Neural cell (in vitro differentiated cells): ENCODE measurements at regions not wholly inside any gene's neighbourhood (a gene's known extent, or its start where the extent isn't known, plus 50 kb on each side); places are given as distances from the start of the nearest gene placed in this dataset.

ENCODE experiments used
- H2AFZ ChIP-seq: fragments of 200-600, 300-800 bp; sonication (generic), shearing (Covaris generic); 2 replicates; pipeline ENCODE4 v1.6.0; 2014; ENCODE audit warnings: low read depth, mild to moderate bottlenecking, antibody characterized with exemption, low read length, moderate library complexity
- H3F3A ChIP-seq: fragments of 200-600 bp; shearing (Covaris generic); 2 replicates; pipeline ENCODE4 v1.6.1; 2016; ENCODE audit warnings: mild to moderate bottlenecking, moderate library complexity, mixed read lengths, antibody characterized with exemption, low read length; ENCODE audit not compliant: insufficient read depth, poor library complexity, severe bottlenecking
- H3K27ac ChIP-seq: fragments of 200-600, 300-800 bp; sonication (generic), shearing (Covaris generic); 2 replicates; pipeline ENCODE4 v1.5.1; 2014; ENCODE audit warnings: mild to moderate bottlenecking, low read length, moderate library complexity
- H3K27me3 ChIP-seq: fragments of 300-800, 200-600 bp; sonication (generic), shearing (Covaris generic); 2 replicates; pipeline ENCODE4 v1.6.0; 2014; ENCODE audit warnings: mild to moderate bottlenecking, low read depth, low read length, moderate library complexity; ENCODE audit not compliant: insufficient read depth
- H3K36me3 ChIP-seq: fragments of 300-800, 200-600 bp; sonication (generic), shearing (Covaris generic); 2 replicates; pipeline ENCODE4 v1.5.1; 2014; ENCODE audit warnings: mild to moderate bottlenecking, antibody characterized with exemption, low read length, moderate library complexity; ENCODE audit not compliant: insufficient read depth
- H3K4me2 ChIP-seq: fragments of 300-800, 200-600 bp; sonication (generic), shearing (Covaris generic); 2 replicates; pipeline ENCODE4 v1.6.0; 2014; ENCODE audit warnings: mild to moderate bottlenecking, low read length
- H3K4me3 ChIP-seq: fragments of 300-800, 200-600 bp; sonication (generic), shearing (Covaris generic); 2 replicates; pipeline ENCODE4 v1.5.1; 2014; ENCODE audit warnings: mild to moderate bottlenecking, low read length, moderate library complexity
- H3K79me2 ChIP-seq: fragments of 200-600 bp; shearing (Covaris generic); replicated peaks from 2 replicates; pipeline ENCODE4 v1.6.0; 2014; ENCODE audit warnings: mild to moderate bottlenecking, low read length, moderate library complexity; ENCODE audit not compliant: insufficient read depth
- H3K9ac ChIP-seq: fragments of 300-800, 200-600 bp; sonication (generic), shearing (Covaris generic); 2 replicates; pipeline ENCODE4 v1.6.1; 2016; ENCODE audit warnings: mild to moderate bottlenecking, low read length, mixed read lengths
- H3K9me2 ChIP-seq: fragments of 200-600 bp; shearing (Covaris generic); 2 replicates; pipeline ENCODE4 v1.6.1; 2016; ENCODE audit warnings: mild to moderate bottlenecking, low read length, mixed read lengths; ENCODE audit not compliant: insufficient read depth
- H3K9me3 ChIP-seq: fragments of 200-600, 300-800 bp; sonication (generic), shearing (Covaris generic); 2 replicates; pipeline ENCODE4 v1.6.1; 2016; ENCODE audit warnings: mild to moderate bottlenecking, mixed run types, low read length, moderate library complexity, mixed read lengths
- H4K20me1 ChIP-seq: fragments of 200-600 bp; shearing (Covaris generic); 2 replicates; pipeline ENCODE4 v1.6.1; 2016; ENCODE audit warnings: mild to moderate bottlenecking, mixed run types; ENCODE audit not compliant: insufficient read depth
- EP300 ChIP-seq: fragments of 450-650 bp; conservative IDR thresholded peaks from 2 replicates; pipeline ENCODE4 v1.6.1; 2014; ENCODE audit warnings: antibody characterized with exemption, mild to moderate bottlenecking, moderate library complexity; ENCODE audit not compliant: poor library complexity, severe bottlenecking
- EZH2 ChIP-seq: fragments of 200-600, 300-800 bp; shearing (Covaris generic), sonication (generic); IDR thresholded peaks from 2 replicates; pipeline ENCODE4 v1.6.1; 2014; ENCODE audit warnings: antibody characterized with exemption, low read length, borderline replicate concordance, mild to moderate bottlenecking; ENCODE audit not compliant: insufficient read depth, poor library complexity, severe bottlenecking
- MXI1 ChIP-seq: fragments of 450-650 bp; conservative IDR thresholded peaks from 2 replicates; pipeline ENCODE4 v1.6.1; 2014; ENCODE audit warnings: antibody characterized with exemption, mild to moderate bottlenecking; ENCODE audit not compliant: poor library complexity, severe bottlenecking
- POLR2AphosphoS5 ChIP-seq: IDR thresholded peaks from 2 replicates; pipeline ENCODE4 v1.6.1; 2012
- RAD21 ChIP-seq: fragments of 450-650 bp; conservative IDR thresholded peaks from 2 replicates; pipeline ENCODE4 v1.6.1; 2014; ENCODE audit warnings: antibody characterized with exemption, mild to moderate bottlenecking, moderate library complexity
- REST ChIP-seq: IDR thresholded peaks from 2 replicates; pipeline ENCODE4 v1.6.1; 2012; ENCODE audit warnings: borderline replicate concordance
- SMC3 ChIP-seq: fragments of 450-650 bp; conservative IDR thresholded peaks from 2 replicates; pipeline ENCODE4 v1.6.1; 2014; ENCODE audit warnings: antibody characterized with exemption, mild to moderate bottlenecking, moderate library complexity; ENCODE audit not compliant: poor library complexity
- TAF1 ChIP-seq: IDR thresholded peaks from 2 replicates; pipeline ENCODE4 v1.6.1; 2012; ENCODE audit warnings: low read depth
- TF ChIP-seq, protein P1 (sequence below): fragments of 450-650 bp; IDR thresholded peaks from 2 replicates; pipeline ENCODE4 v1.5.1; 2014; ENCODE audit warnings: antibody characterized with exemption, mild to moderate bottlenecking, moderate library complexity; ENCODE audit not compliant: poor library complexity, severe bottlenecking

- Histone ChIP-seq H3K9me2 (no peaks in the 10 kb centered on the region), H3K4me3 (no peak overlapping the region), H3K27ac (no peak overlapping the region), H3K27me3 (no peaks in the 10 kb centered on the region), H3K4me2 (no peak overlapping the region), H3K9ac (no peak overlapping the region), H2AFZ (no peak overlapping the region), H3K9me3 (no peaks in the 10 kb centered on the region), H3F3A (no peaks in the 10 kb centered on the region), H3K36me3 (no peaks in the 10 kb centered on the region), H4K20me1 (no peaks in the 10 kb centered on the region), H3K79me2 (no peaks in the 10 kb centered on the region)
- TF ChIP-seq TAF1 (no peak), EZH2 (no peak), MXI1 (no peak), EP300 (no peak), SMC3 (no peak), REST (no peak), POLR2AphosphoS5 (no peak), RAD21 (no peak)
- TF ChIP-seq, protein P1, sequence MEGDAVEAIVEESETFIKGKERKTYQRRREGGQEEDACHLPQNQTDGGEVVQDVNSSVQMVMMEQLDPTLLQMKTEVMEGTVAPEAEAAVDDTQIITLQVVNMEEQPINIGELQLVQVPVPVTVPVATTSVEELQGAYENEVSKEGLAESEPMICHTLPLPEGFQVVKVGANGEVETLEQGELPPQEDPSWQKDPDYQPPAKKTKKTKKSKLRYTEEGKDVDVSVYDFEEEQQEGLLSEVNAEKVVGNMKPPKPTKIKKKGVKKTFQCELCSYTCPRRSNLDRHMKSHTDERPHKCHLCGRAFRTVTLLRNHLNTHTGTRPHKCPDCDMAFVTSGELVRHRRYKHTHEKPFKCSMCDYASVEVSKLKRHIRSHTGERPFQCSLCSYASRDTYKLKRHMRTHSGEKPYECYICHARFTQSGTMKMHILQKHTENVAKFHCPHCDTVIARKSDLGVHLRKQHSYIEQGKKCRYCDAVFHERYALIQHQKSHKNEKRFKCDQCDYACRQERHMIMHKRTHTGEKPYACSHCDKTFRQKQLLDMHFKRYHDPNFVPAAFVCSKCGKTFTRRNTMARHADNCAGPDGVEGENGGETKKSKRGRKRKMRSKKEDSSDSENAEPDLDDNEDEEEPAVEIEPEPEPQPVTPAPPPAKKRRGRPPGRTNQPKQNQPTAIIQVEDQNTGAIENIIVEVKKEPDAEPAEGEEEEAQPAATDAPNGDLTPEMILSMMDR, result no peak
Observed at GRCh38 chr12:20181416-20182180, 186.7 kb upstream of the PDE3A start.

GRCh38 chr12:20183563-20183962, 184.8 kb upstream of the PDE3A start:
- Histone ChIP-seq H3K9me2 (no peaks in the 10 kb centered on the region), H3F3A (no peaks in the 10 kb centered on the region), H3K9me3 (no peaks in the 10 kb centered on the region), H3K4me2 (no peak overlapping the region), H4K20me1 (no peaks in the 10 kb centered on the region), H2AFZ (no peak overlapping the region), H3K4me3 (no peak overlapping the region), H3K27ac (no peak overlapping the region), H3K9ac (no peak overlapping the region), H3K36me3 (no peaks in the 10 kb centered on the region), H3K27me3 (no peaks in the 10 kb centered on the region), H3K79me2 (no peaks in the 10 kb centered on the region)
- TF ChIP-seq RAD21 (no peak), SMC3 (no peak), EZH2 (no peak), POLR2AphosphoS5 (no peak)
